Thoracic aorta (tissue), 2 donors: ENCODE measurements at regions not wholly inside any gene's neighbourhood (a gene's known extent, or its start where the extent isn't known, plus 50 kb on each side); places are given as distances from the start of the nearest gene placed in this dataset.

Experiments used
- ATAC-seq: fragments of 150-250 bp; one replicate; pipeline ENCODE4 v1.8.0; 2017; ENCODE audit warnings: low read depth; ENCODE audit not compliant: insufficient number of reproducible peaks, low FRiP score
- DNase-seq: peaks from one replicate; pipeline ENCODE4 v3.0.0-alpha.2; 2020; ENCODE audit warnings: low spot score
- H3K27ac ChIP-seq, 2 donors: fragments of 200-600 bp; sonication (generic); 1 replicate in 1 of 2; 2 replicates in 1 of 2; pipeline ENCODE4 v1.5.1; 2016; ENCODE audit warnings: mild to moderate bottlenecking in 2 of 2, moderate library complexity in 2 of 2
- H3K27me3 ChIP-seq: fragments of 200-600 bp; sonication (generic); replicated peaks from 2 replicates; pipeline ENCODE4 v1.6.0; 2016; ENCODE audit warnings: mild to moderate bottlenecking; ENCODE audit not compliant: insufficient read depth
- H3K36me3 ChIP-seq: fragments of 200-600 bp; sonication (generic); one replicate; pipeline ENCODE4 v1.5.1; 2016
- H3K4me1 ChIP-seq, 2 donors: fragments of 200-600 bp; sonication (generic); 1 replicate in 1 of 2; 2 replicates in 1 of 2; pipeline versions ENCODE4 v1.5.1 to v1.6.0; 2016; ENCODE audit warnings: low read depth in 2 of 2, mild to moderate bottlenecking in 1 of 2; ENCODE audit not compliant: control insufficient read depth in 1 of 2
- H3K4me3 ChIP-seq: fragments of 200-600 bp; sonication (generic); 2 replicates; pipeline ENCODE4 v1.5.1; 2016; ENCODE audit warnings: mild to moderate bottlenecking
- H3K9me3 ChIP-seq: fragments of 200-600 bp; sonication (generic); 2 replicates; pipeline ENCODE4 v1.5.1; 2016
- CTCF ChIP-seq: fragments of 200-600 bp; sonication (generic); IDR thresholded peaks from one replicate; pipeline ENCODE4 v1.5.1; 2019; ENCODE audit warnings: antibody characterized with exemption

- Histone ChIP-seq H3K36me3 (no peaks in the 10 kb centered on the region), H3K4me1 (no peaks in the 10 kb centered on the region), H3K4me3 (no peak overlapping the region), H3K27ac (no peak overlapping the region), H3K27me3 (no peaks in the 10 kb centered on the region), H3K9me3 (no peaks in the 10 kb centered on the region)
- no peak for TF ChIP-seq CTCF
- DNase-seq (no peak), ATAC-seq (no peak)
Observed at GRCh38 chr14:58981840-58982239, 206.6 kb upstream of the DAAM1 start.

GRCh38 chr14:58985786-58986185 is 202.7 kb upstream of the DAAM1 start:
- Histone ChIP-seq H3K4me1 (no peaks in the 10 kb centered on the region), H3K27ac (no peak overlapping the region), H3K4me3 (no peak overlapping the region), H3K36me3 (no peaks in the 10 kb centered on the region), H3K9me3 (no peaks in the 10 kb centered on the region), H3K27me3 (no peaks in the 10 kb centered on the region)
- TF ChIP-seq CTCF, result no peak
- ATAC-seq (no peak), DNase-seq (no peak)

- Histone ChIP-seq H3K9me3 (no peaks in the 10 kb centered on the region), H3K4me3 (no peak overlapping the region), H3K27me3 (no peaks in the 10 kb centered on the region), H3K36me3 (no peaks in the 10 kb centered on the region), H3K27ac (no peak overlapping the region), H3K4me1 (no peaks in the 10 kb centered on the region)
- DNase-seq, result no peak
- no peak for ATAC-seq
- no peak for TF ChIP-seq CTCF
Observed at GRCh38 chr14:58987591-58987990, 200.9 kb upstream of the DAAM1 start.

GRCh38 chr14:58992935-58993334 is 195.5 kb upstream of the DAAM1 start:
- Histone ChIP-seq H3K4me1 (no peaks in the 10 kb centered on the region), H3K27ac (no peak overlapping the region), H3K27me3 (no peaks in the 10 kb centered on the region), H3K36me3 (no peaks in the 10 kb centered on the region), H3K4me3 (no peak overlapping the region), H3K9me3 (no peaks in the 10 kb centered on the region)
- ATAC-seq (no peak), DNase-seq (no peak)
- no peak for TF ChIP-seq CTCF

GRCh38 chr14:58994130-58994529 is 194.3 kb upstream of the DAAM1 start:
- Histone ChIP-seq H3K36me3 (no peaks in the 10 kb centered on the region), H3K27me3 (no peaks in the 10 kb centered on the region), H3K4me3 (no peak overlapping the region), H3K27ac (no peak overlapping the region), H3K9me3 (no peaks in the 10 kb centered on the region), H3K4me1 (no peaks in the 10 kb centered on the region)
- no peak for ATAC-seq
- no peak for DNase-seq
- TF ChIP-seq CTCF, result no peak
